DND-41 (cell line): ENCODE measurements at regions not wholly inside any gene's neighbourhood (a gene's known extent, or its start where the extent isn't known, plus 50 kb on each side); places are given as distances from the start of the nearest gene placed in this dataset.
"Not testable (repeated sequence)": the region's sequence is repeated elsewhere in the genome, so short reads cannot be mapped to it uniquely, and the experiment has no call there.

Experiments used
- ATAC-seq: fragments of 200-7000 bp; cut with Tn5 transposase; 3 replicates; pipeline ENCODE4 v1.9.1; 2021; ENCODE audit warnings: low read depth; ENCODE audit not compliant: insufficient read depth
- DNase-seq: peaks from one replicate; pipeline ENCODE4 v3.0.0-alpha.2; 2020
- H2AFZ ChIP-seq: 2 replicates; pipeline ENCODE4 v1.6.0; 2012; ENCODE audit warnings: low read depth, low read length
- H3K27ac ChIP-seq: 2 replicates; pipeline ENCODE4 v1.5.1; 2012; ENCODE audit warnings: low read length, inconsistent platforms
- H3K27me3 ChIP-seq: fragments of 200-600 bp; sonication (generic); 2 replicates; pipeline ENCODE4 v1.6.0; 2012; ENCODE audit warnings: low read length, mild to moderate bottlenecking, inconsistent platforms; ENCODE audit not compliant: insufficient read depth, poor library complexity
- H3K36me3 ChIP-seq: 2 replicates; pipeline ENCODE4 v1.5.1; 2012; ENCODE audit warnings: low read length, inconsistent platforms; ENCODE audit not compliant: insufficient read depth
- H3K4me1 ChIP-seq: 2 replicates; pipeline ENCODE4 v1.5.1; 2012; ENCODE audit warnings: mild to moderate bottlenecking, low read length; ENCODE audit not compliant: insufficient read depth
- H3K4me2 ChIP-seq: 2 replicates; pipeline ENCODE4 v1.6.0; 2012; ENCODE audit warnings: mild to moderate bottlenecking, moderate library complexity, low read length, inconsistent platforms; ENCODE audit not compliant: insufficient read depth
- H3K4me3 ChIP-seq, 2 experiments: fragments of 200-600 bp in 1 of 2; shearing (Covaris generic) in 1 of 2; 2 replicates each; pipeline ENCODE4 v1.5.1; 2012 to 2016; ENCODE audit warnings: inconsistent platforms in 2 of 2, low read length in 2 of 2, mild to moderate bottlenecking in 2 of 2, low read depth in 1 of 2, moderate library complexity in 1 of 2
- H3K79me2 ChIP-seq: 2 replicates; pipeline ENCODE4 v1.6.0; 2012; ENCODE audit warnings: low read length, inconsistent platforms; ENCODE audit not compliant: insufficient read depth
- H3K9ac ChIP-seq: 2 replicates; pipeline ENCODE4 v1.6.0; 2012; ENCODE audit warnings: low read depth, mild to moderate bottlenecking, inconsistent platforms, low read length, moderate library complexity
- H3K9me3 ChIP-seq: 2 replicates; pipeline ENCODE4 v1.5.1; 2012; ENCODE audit warnings: low read length, moderate library complexity, mild to moderate bottlenecking, inconsistent platforms; ENCODE audit not compliant: insufficient read depth, severe bottlenecking
- H4K20me1 ChIP-seq: 2 replicates; pipeline ENCODE4 v1.6.0; 2012; ENCODE audit warnings: low read length; ENCODE audit not compliant: insufficient read depth
- EZH2 ChIP-seq: IDR thresholded peaks from 3 replicates; pipeline ENCODE4 v1.6.1; 2012; ENCODE audit warnings: borderline replicate concordance, low read depth, mild to moderate bottlenecking, moderate library complexity, low read length, inconsistent platforms; ENCODE audit not compliant: severe bottlenecking
- TF ChIP-seq, protein P1 (sequence below): IDR thresholded peaks from 2 replicates; pipeline ENCODE4 v1.5.1; 2012; ENCODE audit warnings: borderline replicate concordance, low read length, moderate library complexity, mild to moderate bottlenecking; ENCODE audit not compliant: poor library complexity, severe bottlenecking; ENCODE audit errors: extremely low read depth

DNA sequence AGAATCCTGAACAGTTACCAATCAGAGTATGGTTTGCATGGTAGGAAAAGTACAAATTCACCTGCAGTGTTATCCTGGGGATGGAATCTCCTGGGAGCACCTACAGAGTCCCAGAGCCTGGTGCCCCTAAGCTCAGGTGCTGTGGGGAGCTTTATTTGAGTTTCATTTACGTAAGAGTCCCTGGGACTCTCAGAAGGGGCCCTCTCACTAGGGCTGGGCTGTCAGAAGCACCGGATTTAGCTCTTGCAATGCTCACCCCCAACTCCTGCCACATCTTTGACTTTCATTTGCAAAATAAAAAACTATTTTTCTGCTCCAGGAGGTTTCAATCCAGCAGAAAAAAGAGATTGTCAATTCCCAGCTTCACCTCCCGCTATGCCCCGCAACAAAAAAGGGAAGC is 569.8 kb upstream of the B3GAT1 start:
- Histone ChIP-seq H3K27me3 (peaks cover 12% of the 10 kb centered on the region), H3K4me1 (no peaks in the 10 kb centered on the region)

DNA sequence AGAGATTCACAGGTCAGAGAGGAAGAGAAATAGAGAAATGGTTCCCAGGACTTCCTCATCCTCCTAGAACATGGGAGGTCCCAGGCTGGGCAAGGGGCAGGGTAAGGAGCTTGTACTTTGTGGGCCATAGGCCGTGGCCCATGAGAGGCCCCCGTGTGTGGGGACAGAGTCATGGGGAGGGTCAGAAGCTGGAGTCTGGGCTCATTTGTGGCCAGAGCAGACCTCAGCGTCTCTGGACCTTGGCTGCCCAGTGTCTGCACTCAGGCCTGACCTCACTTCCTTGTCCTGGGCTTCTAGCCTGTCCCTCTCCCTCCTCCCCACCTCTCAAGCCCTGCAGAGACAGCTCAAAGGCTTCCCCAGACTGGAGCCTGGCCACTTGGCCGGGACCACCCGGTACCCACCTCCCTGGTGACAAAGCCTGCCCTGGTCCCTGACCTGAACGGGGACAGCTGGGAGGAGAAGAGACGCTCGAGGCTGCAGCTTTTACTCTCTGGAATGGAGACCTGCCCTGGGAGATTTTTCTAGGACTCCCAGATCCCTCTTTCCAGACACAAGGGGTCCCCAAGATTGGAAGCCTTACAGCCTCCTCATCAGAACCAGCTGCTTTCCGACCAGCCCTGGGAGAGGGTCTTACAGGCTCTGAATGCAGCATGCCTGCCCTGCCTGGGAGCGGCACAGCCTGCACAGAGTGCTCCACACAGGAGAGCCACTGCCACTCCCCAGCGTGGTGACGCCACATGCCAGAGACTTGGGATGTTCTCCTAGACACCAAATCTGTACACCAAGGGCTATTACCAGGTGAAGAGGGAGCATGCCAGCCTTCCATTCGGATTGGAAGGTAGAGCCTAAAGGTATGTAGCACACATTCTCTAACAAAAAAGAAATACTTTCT is 569.0 kb upstream of the B3GAT1 start:
- H3K79me2 ChIP-seq = no peaks in the 10 kb centered on the region
- H3K27ac ChIP-seq = no peak overlapping the region
- H3K4me1 ChIP-seq = no peaks in the 10 kb centered on the region
- peaks cover 12% of the 10 kb centered on the region for H3K27me3 ChIP-seq
- DNase-seq (no peak), ATAC-seq (no peak)
- H3K9me3 ChIP-seq = no peaks in the 10 kb centered on the region
- H3K36me3 ChIP-seq = no peaks in the 10 kb centered on the region
- no peak overlapping the region for H3K4me2 ChIP-seq
- no peaks in the 10 kb centered on the region for H4K20me1 ChIP-seq
- H2AFZ ChIP-seq = no peak overlapping the region
- TF ChIP-seq EZH2 = no peak
- TF ChIP-seq, protein P1, sequence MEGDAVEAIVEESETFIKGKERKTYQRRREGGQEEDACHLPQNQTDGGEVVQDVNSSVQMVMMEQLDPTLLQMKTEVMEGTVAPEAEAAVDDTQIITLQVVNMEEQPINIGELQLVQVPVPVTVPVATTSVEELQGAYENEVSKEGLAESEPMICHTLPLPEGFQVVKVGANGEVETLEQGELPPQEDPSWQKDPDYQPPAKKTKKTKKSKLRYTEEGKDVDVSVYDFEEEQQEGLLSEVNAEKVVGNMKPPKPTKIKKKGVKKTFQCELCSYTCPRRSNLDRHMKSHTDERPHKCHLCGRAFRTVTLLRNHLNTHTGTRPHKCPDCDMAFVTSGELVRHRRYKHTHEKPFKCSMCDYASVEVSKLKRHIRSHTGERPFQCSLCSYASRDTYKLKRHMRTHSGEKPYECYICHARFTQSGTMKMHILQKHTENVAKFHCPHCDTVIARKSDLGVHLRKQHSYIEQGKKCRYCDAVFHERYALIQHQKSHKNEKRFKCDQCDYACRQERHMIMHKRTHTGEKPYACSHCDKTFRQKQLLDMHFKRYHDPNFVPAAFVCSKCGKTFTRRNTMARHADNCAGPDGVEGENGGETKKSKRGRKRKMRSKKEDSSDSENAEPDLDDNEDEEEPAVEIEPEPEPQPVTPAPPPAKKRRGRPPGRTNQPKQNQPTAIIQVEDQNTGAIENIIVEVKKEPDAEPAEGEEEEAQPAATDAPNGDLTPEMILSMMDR = no peak
- H3K4me3 ChIP-seq = no peak overlapping the region
- no peak overlapping the region for H3K9ac ChIP-seq

More for the DNA sequence above, 569.8 kb upstream of the B3GAT1 start:
- Histone ChIP-seq H4K20me1 (no peaks in the 10 kb centered on the region), H3K9me3 (no peaks in the 10 kb centered on the region), H3K79me2 (no peaks in the 10 kb centered on the region), H2AFZ (no peak overlapping the region), H3K9ac (no peak overlapping the region), H3K4me2 (no peak overlapping the region), H3K4me3 (no peak overlapping the region), H3K36me3 (no peaks in the 10 kb centered on the region), H3K27ac (no peak overlapping the region)
- no peak for ATAC-seq
- TF ChIP-seq EZH2 = no peak
- TF ChIP-seq, protein P1 = no peak
- DNase-seq = no peak

DNA sequence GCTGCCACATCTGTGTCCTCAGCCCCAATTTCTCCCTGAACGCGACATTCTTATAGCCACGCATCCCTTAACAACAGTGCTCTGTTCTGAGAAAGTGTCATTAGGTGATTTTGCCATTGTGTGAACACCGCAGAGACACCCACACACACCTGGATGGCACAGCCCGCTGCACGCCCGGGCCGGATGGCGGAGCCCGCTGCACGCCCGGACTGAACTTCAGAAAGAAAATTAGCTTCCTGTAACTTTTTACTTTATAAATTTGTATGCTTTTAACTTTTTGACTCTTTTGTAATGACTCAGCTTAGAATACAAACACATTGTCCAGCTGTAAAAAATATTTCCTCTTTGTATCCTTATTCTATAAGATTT is 567.0 kb upstream of the B3GAT1 start:
- not testable (repeated sequence) for H3K27ac ChIP-seq, H2AFZ ChIP-seq, H3K36me3 ChIP-seq, H3K9ac ChIP-seq, H4K20me1 ChIP-seq, H3K79me2 ChIP-seq, H3K9me3 ChIP-seq, ATAC-seq, H3K4me1 ChIP-seq, DNase-seq, H3K4me2 ChIP-seq, H3K4me3 ChIP-seq
- H3K27me3 ChIP-seq = peaks cover 13% of the 10 kb centered on the region

DNA sequence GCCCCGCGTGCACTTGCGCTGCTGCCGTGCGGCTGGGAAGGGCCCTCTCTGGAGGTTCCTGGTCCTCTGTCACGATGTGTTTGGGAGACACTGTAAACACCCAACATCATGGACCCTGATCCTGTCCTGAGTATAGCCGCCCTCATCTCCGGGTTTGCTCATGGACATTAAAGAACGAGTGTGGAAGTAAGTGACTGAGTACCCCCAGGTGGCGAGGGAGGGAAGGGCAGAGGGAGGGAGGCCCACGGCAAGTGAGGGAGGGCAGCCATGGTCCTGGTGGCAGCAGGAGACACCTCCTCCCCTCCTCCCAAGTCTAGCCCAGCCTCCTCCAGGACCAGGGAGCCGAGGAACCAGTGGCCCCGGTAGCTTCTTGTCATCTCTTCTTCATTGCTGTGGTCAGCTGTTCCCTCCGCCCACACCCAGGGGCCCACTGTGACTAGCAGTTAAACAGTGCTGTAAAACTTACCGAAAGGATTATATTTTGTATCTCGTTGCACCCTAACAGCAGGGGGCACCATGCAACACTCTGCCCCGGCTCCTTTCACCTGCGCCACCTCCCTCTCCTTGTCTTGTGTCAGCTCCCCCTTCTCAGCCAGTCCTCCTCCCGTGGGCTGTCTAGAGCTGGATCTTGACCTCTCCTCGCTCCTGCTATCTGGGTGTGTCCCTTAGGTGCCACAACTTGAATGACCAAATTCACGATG is 566.5 kb upstream of the B3GAT1 start:
- H3K27ac ChIP-seq = no peak overlapping the region
- H3K79me2 ChIP-seq = no peaks in the 10 kb centered on the region
- H3K4me2 ChIP-seq = no peak overlapping the region
- no peak for TF ChIP-seq EZH2
- TF ChIP-seq, protein P1 = peak; percentile 27
- H3K9ac ChIP-seq = no peak overlapping the region
- ATAC-seq (no peak), DNase-seq (peak; percentile 8)
- H3K9me3 ChIP-seq = no peaks in the 10 kb centered on the region
- H2AFZ ChIP-seq = no peak overlapping the region
- no peaks in the 10 kb centered on the region for H3K4me1 ChIP-seq
- no peak overlapping the region for H3K4me3 ChIP-seq
- no peaks in the 10 kb centered on the region for H4K20me1 ChIP-seq
- H3K36me3 ChIP-seq = no peaks in the 10 kb centered on the region
- peaks cover 14% of the 10 kb centered on the region for H3K27me3 ChIP-seq
